ENCODE measurements at regions not wholly inside any gene's neighbourhood (a gene's known extent, or its start where the extent isn't known, plus 50 kb on each side); places are given as distances from the start of the nearest gene placed in this dataset.

DNA sequence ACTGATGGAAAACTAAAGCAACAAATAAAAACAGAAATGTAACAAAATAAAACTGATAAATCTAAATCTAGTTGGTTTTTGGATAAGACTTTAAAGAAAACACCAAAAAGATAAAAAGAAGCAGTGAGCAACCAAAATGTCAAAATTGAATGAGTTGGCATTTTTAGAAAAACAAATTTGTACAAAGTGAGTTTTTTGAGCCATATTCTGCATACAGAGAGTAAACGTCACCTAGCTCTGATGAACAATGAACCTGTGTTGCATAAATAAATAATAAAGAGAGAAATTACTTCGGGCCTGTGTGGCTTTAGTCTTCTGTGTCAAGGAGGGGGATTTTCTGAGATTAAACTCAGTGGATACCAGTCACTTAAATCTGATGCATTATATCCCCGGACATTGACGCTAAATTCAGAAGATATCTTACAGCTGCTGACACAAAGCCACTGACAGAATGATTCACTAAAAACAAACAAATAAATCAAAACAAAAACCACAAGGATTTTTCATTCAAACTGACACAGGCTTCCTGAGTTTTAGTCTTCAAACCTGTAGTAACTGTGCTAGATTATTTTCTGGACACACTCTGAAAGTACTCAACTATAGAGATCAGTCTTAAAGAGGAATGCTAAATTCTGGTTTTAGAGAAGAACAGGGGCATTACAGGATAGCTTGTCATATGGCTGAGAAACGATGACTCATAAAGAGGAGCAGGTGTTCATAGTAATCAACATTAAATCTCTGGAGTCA lies 403.5 kb upstream of the ST8SIA4 start:
- TF ChIP-seq, protein P1, sequence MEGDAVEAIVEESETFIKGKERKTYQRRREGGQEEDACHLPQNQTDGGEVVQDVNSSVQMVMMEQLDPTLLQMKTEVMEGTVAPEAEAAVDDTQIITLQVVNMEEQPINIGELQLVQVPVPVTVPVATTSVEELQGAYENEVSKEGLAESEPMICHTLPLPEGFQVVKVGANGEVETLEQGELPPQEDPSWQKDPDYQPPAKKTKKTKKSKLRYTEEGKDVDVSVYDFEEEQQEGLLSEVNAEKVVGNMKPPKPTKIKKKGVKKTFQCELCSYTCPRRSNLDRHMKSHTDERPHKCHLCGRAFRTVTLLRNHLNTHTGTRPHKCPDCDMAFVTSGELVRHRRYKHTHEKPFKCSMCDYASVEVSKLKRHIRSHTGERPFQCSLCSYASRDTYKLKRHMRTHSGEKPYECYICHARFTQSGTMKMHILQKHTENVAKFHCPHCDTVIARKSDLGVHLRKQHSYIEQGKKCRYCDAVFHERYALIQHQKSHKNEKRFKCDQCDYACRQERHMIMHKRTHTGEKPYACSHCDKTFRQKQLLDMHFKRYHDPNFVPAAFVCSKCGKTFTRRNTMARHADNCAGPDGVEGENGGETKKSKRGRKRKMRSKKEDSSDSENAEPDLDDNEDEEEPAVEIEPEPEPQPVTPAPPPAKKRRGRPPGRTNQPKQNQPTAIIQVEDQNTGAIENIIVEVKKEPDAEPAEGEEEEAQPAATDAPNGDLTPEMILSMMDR (IDR thresholded peaks at IDR 0.05; ENCODE audit: low read depth, low read length) = no peak
- TF ChIP-seq MYC (IDR thresholded peaks at IDR 0.05; ENCODE audit: low read depth, low read length) = no peak
